Ectodermal cell (in vitro differentiated cells): ENCODE measurements at regions not wholly inside any gene's neighbourhood (a gene's known extent, or its start where the extent isn't known, plus 50 kb on each side); places are given as distances from the start of the nearest gene placed in this dataset.

Experiments
- H3K27ac ChIP-seq: 2 replicates; pipeline ENCODE4 v1.7.0; 2013; ENCODE audit warnings: mild to moderate bottlenecking, low read depth, low read length; ENCODE audit not compliant: insufficient read depth, poor library complexity, severe bottlenecking
- H3K27me3 ChIP-seq: 2 replicates; pipeline ENCODE4 v1.7.0; 2013; ENCODE audit warnings: mild to moderate bottlenecking, low read length; ENCODE audit not compliant: insufficient read depth, control insufficient read depth, poor library complexity, severe bottlenecking
- H3K36me3 ChIP-seq: one replicate; pipeline ENCODE4 v1.7.0; 2013; ENCODE audit warnings: low read length; ENCODE audit not compliant: control insufficient read depth, insufficient read depth
- H3K4me1 ChIP-seq: one replicate; pipeline ENCODE4 v1.7.0; 2013; ENCODE audit warnings: low read length; ENCODE audit not compliant: control insufficient read depth, insufficient read depth
- H3K4me3 ChIP-seq: 2 replicates; pipeline ENCODE4 v1.7.0; 2013; ENCODE audit warnings: low read depth, low read length, control low read depth; ENCODE audit not compliant: insufficient read depth
- H3K9me3 ChIP-seq: 2 replicates; pipeline ENCODE4 v1.7.0; 2013; ENCODE audit warnings: mild to moderate bottlenecking, low read length, moderate library complexity; ENCODE audit not compliant: control insufficient read depth
- WGBS, 2 experiments: methylation state at CpG; one replicate each; pipeline ENCODE4 v1.1.7; 2013; ENCODE audit warnings: missing lambda C conversion rate in 2 of 2; 5-methylcytosine and 5-hydroxymethylcytosine counted together

DNA sequence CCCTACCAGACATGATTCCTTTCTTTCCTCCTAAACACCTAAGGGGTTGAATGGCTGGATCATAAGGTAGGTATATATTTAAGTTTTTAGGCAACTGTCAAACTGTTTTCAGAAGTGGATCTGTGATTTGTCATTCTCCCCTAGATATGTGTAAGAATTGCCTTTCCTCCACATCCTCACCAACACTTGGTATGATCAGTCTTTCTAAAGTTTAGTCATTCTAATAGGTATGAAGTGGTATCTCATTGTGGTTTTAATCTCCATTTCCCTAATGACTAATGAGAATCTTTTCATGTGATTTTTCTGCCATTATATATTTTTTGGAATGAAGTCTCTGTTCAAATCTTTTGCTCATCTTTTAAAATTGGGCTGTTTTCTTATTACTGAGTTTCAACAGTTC is 122.1 kb downstream of the TFCP2L1 start:
- H3K27me3 ChIP-seq, result no peaks in the 10 kb centered on the region
- H3K4me1 ChIP-seq, result no peaks in the 10 kb centered on the region
- H3K4me3 ChIP-seq, result no peak overlapping the region
- H3K27ac ChIP-seq, result no peak overlapping the region
- H3K9me3 ChIP-seq, result peaks cover 3% of the 10 kb centered on the region
- no peaks in the 10 kb centered on the region for H3K36me3 ChIP-seq

GRCh38 chr2:121164042-121164441 is 121.0 kb downstream of the TFCP2L1 start:
- H3K4me3 ChIP-seq, result no peak overlapping the region
- WGBS, 2 experiments, result 91 to 94% methylated on average over 3 of the region's 3 CpGs
- no peaks in the 10 kb centered on the region for H3K4me1 ChIP-seq
- H3K27ac ChIP-seq, result no peak overlapping the region
- H3K9me3 ChIP-seq, result peaks cover 2% of the 10 kb centered on the region
- no peaks in the 10 kb centered on the region for H3K27me3 ChIP-seq
- no peaks in the 10 kb centered on the region for H3K36me3 ChIP-seq

- Histone ChIP-seq H3K36me3 (no peaks in the 10 kb centered on the region), H3K4me1 (no peaks in the 10 kb centered on the region), H3K9me3 (peaks cover 2% of the 10 kb centered on the region), H3K4me3 (no peak overlapping the region), H3K27me3 (no peaks in the 10 kb centered on the region), H3K27ac (no peak overlapping the region)
- whole genome bisulfite sequencing, 2 experiments, result 92 to 95% methylated on average over 1 of the region's 1 CpG
Observed at GRCh38 chr2:121165038-121165542, 119.9 kb downstream of the TFCP2L1 start.
